ENCODE measurements at regions not wholly inside any gene's neighbourhood (a gene's known extent, or its start where the extent isn't known, plus 50 kb on each side); places are given as distances from the start of the nearest gene placed in this dataset.

GRCh38 chr16:87046235-87046634 lies 271.0 kb downstream of the C16orf95 start:
- intact Hi-C loops (cut with micrococcal nuclease; ENCODE audit: unreplicated experiment): no loop called here
- BruUV-seq (replicated peaks): no TSS peak
- Histone ChIP-seq H3K4me3 (ENCODE audit: low read depth, low read length, poor library complexity, severe bottlenecking) (no peak overlapping the region), H3K4me1 (ENCODE audit: insufficient read depth, low read length, poor library complexity, severe bottlenecking) (no peaks in the 10 kb centered on the region), H3K27ac (ENCODE audit: low read depth, low read length, poor library complexity, severe bottlenecking) (no peak overlapping the region), H3K27me3 (replicated peaks; ENCODE audit: insufficient read depth, low read depth, low read length, poor library complexity) (no peaks in the 10 kb centered on the region), H3K36me3 (ENCODE audit: insufficient read depth, low read length, poor library complexity, severe bottlenecking) (no peaks in the 10 kb centered on the region), H3K9me3 (ENCODE audit: low read depth, low read length, poor library complexity, severe bottlenecking) (no peaks in the 10 kb centered on the region)
- TF ChIP-seq CTCF (conservative IDR thresholded peaks at IDR 0.05; ENCODE audit: low read depth, low read length) (no peak), EZH2 (IDR thresholded peaks at IDR 0.05; ENCODE audit: borderline replicate concordance, low read depth, low read length, poor library complexity, severe bottlenecking) (no peak)
- POLR2A ChIA-PET (ENCODE audit: low non-redundant PET): interaction anchor here (0.6 kb wide), 1 partner anchor 29 kb away, joined by 4 read pairs; no protein-coding TSS in a partner anchor
- CTCF ChIA-PET: no interaction called here
- DNase-seq (ENCODE audit: low spot score): no peak

- Histone ChIP-seq H3K36me3 (ENCODE audit: insufficient read depth, low read length, poor library complexity, severe bottlenecking) (no peaks in the 10 kb centered on the region), H3K4me1 (ENCODE audit: insufficient read depth, low read length, poor library complexity, severe bottlenecking) (no peaks in the 10 kb centered on the region), H3K27ac (ENCODE audit: low read depth, low read length, poor library complexity, severe bottlenecking) (no peak overlapping the region), H3K27me3 (replicated peaks; ENCODE audit: insufficient read depth, low read depth, low read length, poor library complexity) (no peaks in the 10 kb centered on the region), H3K4me3 (ENCODE audit: low read depth, low read length, poor library complexity, severe bottlenecking) (no peak overlapping the region), H3K9me3 (ENCODE audit: low read depth, low read length, poor library complexity, severe bottlenecking) (no peaks in the 10 kb centered on the region)
- TF ChIP-seq EZH2 (IDR thresholded peaks at IDR 0.05; ENCODE audit: borderline replicate concordance, low read depth, low read length, poor library complexity, severe bottlenecking) (no peak), CTCF (conservative IDR thresholded peaks at IDR 0.05; ENCODE audit: low read depth, low read length) (no peak)
- intact Hi-C loops (cut with micrococcal nuclease; ENCODE audit: unreplicated experiment): no loop called here
- no peak for DNase-seq (ENCODE audit: low spot score)
- CTCF ChIA-PET: interaction anchor here (1.3 kb wide), 1 partner anchor 15 kb away, joined by 8 read pairs; no protein-coding TSS in a partner anchor
- BruUV-seq (replicated peaks): no TSS peak
- POLR2A ChIA-PET (ENCODE audit: low non-redundant PET): no interaction called here
Measured at GRCh38 chr16:87047221-87048037, 269.8 kb downstream of the C16orf95 start.

- Histone ChIP-seq H3K27ac (ENCODE audit: low read depth, low read length, poor library complexity, severe bottlenecking) (no peak overlapping the region), H3K4me3 (ENCODE audit: low read depth, low read length, poor library complexity, severe bottlenecking) (no peak overlapping the region), H3K9me3 (ENCODE audit: low read depth, low read length, poor library complexity, severe bottlenecking) (no peaks in the 10 kb centered on the region), H3K4me1 (ENCODE audit: insufficient read depth, low read length, poor library complexity, severe bottlenecking) (no peaks in the 10 kb centered on the region), H3K36me3 (ENCODE audit: insufficient read depth, low read length, poor library complexity, severe bottlenecking) (no peaks in the 10 kb centered on the region), H3K27me3 (replicated peaks; ENCODE audit: insufficient read depth, low read depth, low read length, poor library complexity) (no peaks in the 10 kb centered on the region)
- intact Hi-C loops (cut with micrococcal nuclease; ENCODE audit: unreplicated experiment): no loop called here
- DNase-seq (ENCODE audit: low spot score): no peak
- CTCF ChIA-PET: interaction anchor here (1.3 kb wide), 1 partner anchor 14 kb away, joined by 8 read pairs; no protein-coding TSS in a partner anchor
- no TSS peak for BruUV-seq (replicated peaks)
- TF ChIP-seq EZH2 (IDR thresholded peaks at IDR 0.05; ENCODE audit: borderline replicate concordance, low read depth, low read length, poor library complexity, severe bottlenecking): no peak
- no peak for TF ChIP-seq CTCF (conservative IDR thresholded peaks at IDR 0.05; ENCODE audit: low read depth, low read length)
- POLR2A ChIA-PET (ENCODE audit: low non-redundant PET): no interaction called here
Measured at GRCh38 chr16:87048038-87048729, 269.0 kb downstream of the C16orf95 start.
